GM12873 (cell line): ENCODE measurements at regions not wholly inside any gene's neighbourhood (a gene's known extent, or its start where the extent isn't known, plus 50 kb on each side); places are given as distances from the start of the nearest gene placed in this dataset.

Source experiments
- TF ChIP-seq, protein P1 (sequence below): IDR thresholded peaks from 2 replicates; pipeline ENCODE4 v1.5.1; 2012; ENCODE audit warnings: low read depth, mild to moderate bottlenecking, moderate library complexity, low read length, control low read depth; ENCODE audit not compliant: insufficient read depth; ENCODE audit errors: missing control alignments

DNA sequence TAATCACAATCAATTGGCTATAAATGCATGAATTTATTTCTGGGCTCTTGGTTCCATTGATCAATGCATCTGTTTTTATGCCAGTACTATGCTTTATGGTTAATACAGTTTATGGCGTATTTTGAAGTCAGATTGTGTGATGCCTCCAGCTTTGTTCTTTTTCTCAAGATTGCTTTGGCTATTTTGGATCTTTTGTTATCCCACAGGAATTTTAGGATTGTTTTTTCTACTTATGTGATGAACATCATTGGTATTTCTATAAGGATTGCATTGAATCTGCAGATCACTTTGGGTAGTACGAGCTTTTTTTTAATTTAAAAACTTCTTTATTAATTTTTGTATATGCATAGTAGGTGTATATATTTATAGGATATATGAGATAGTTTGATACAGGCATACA lies 338.7 kb upstream of the IGFBP7 start:
- TF ChIP-seq, protein P1, sequence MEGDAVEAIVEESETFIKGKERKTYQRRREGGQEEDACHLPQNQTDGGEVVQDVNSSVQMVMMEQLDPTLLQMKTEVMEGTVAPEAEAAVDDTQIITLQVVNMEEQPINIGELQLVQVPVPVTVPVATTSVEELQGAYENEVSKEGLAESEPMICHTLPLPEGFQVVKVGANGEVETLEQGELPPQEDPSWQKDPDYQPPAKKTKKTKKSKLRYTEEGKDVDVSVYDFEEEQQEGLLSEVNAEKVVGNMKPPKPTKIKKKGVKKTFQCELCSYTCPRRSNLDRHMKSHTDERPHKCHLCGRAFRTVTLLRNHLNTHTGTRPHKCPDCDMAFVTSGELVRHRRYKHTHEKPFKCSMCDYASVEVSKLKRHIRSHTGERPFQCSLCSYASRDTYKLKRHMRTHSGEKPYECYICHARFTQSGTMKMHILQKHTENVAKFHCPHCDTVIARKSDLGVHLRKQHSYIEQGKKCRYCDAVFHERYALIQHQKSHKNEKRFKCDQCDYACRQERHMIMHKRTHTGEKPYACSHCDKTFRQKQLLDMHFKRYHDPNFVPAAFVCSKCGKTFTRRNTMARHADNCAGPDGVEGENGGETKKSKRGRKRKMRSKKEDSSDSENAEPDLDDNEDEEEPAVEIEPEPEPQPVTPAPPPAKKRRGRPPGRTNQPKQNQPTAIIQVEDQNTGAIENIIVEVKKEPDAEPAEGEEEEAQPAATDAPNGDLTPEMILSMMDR = no peak

DNA sequence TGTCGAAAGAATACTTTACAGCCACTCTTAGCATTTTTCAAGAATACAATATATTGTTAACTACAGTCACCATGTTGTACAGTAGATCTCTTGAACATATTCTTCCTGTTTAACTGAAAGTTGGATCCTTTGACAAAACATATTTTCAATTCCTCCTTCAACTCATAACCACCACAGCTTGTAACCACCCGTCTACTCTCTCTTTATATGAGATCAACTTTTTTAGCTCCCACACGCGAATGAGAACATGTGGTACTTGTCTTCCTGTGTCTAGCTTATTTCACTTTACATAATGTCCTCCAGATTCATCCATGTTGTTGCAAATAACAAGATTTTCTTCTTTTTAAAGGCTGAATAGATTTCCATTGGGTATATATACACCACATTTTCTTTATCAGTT lies 338.3 kb upstream of the IGFBP7 start:
- TF ChIP-seq, protein P1 = no peak

DNA sequence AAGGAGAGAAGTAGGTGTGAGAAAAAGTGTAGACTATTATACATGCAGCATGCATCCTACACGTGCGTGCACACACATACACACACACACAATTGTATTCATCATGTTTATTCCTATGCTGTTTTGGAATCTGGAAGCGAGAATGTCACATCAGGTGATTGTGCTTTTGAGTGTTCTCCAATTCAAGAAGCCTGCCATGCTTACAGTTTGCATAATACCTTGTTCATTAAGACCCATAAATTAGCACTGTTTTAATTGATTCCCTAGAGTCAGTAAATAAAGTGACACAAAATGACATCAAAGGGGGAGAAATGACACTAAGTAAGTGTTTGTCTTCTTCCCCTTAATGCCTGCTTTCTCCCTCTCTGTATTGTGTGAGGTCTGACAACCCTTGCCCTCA lies 336.1 kb upstream of the IGFBP7 start:
- TF ChIP-seq, protein P1 = no peak

DNA sequence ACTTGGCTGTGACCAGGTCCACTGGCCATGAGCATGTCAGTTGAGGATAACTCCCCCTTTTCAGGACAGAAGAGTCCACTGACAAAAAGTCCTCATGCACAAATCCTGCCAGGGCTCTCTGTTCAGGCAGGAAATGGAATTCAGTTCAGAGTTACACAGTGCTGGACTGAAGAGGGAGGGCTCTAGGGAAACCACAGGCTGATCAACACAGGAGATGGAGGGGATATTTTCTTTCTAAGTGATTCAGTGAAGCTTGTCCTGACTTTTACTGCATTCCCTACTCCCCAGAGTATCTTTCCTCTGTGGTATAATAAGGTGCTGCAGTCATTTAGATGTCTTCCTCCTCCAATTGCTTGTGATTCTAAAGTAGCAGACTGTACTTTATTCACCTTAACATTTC lies 335.5 kb upstream of the IGFBP7 start:
- TF ChIP-seq, protein P1 = no peak

DNA sequence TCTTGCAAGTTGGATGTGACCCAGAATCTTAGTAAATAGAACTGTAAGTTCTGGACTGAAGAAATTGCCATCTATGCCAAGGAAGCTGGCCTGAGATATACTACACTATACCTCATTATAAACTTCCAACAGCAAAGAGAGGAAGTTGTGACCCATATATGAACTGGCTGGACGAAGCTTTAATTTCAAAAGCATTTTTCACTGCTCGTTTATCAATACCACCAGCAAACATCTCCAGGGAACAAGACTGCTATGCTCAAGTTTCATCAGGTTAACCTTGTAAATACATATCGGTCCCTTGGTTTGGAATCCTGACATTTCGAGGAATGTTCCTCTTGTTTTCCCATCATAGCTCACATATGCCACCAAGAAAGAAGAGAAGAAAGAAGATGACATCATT lies 334.5 kb upstream of the IGFBP7 start:
- TF ChIP-seq, protein P1 = no peak

DNA sequence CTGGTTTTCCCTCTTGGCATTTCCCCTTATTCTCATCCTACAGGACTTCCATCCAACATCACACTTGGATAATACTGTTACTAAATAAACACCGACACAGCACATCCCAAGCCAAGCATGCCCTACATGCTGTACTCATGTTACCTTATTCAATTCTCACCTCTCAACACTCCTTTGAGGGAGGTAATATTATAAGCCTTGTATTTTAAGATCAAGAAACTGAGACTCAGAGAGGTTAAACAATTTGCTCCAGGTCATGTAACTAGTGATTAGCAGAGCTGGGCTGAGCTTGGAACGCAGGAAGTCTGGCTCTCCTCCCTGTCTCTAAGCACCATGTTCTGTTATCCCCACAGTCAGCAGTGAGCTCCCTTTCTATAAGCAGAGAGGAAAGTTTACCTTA lies 333.6 kb upstream of the IGFBP7 start:
- TF ChIP-seq, protein P1 = no peak

DNA sequence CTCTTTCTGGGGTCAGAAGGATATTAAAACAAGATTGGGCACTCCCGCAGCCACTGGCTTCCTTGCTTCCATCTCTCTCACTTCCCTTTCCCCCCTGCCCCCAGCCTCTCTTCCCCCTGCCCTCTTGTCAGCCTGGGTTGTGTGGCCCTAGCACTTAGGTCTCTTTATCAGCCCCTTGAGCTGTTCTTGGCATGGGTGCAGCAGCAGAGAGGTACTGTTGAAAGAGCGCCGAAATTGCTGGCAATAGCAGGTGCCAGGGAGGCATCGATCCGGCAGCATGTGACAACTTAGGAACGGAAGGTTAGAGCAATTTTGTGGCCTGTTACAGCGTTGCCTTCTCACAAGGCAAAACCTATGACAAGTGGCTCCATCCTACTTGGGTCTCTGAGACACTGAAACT lies 333.1 kb upstream of the IGFBP7 start:
- TF ChIP-seq, protein P1 = no peak

DNA sequence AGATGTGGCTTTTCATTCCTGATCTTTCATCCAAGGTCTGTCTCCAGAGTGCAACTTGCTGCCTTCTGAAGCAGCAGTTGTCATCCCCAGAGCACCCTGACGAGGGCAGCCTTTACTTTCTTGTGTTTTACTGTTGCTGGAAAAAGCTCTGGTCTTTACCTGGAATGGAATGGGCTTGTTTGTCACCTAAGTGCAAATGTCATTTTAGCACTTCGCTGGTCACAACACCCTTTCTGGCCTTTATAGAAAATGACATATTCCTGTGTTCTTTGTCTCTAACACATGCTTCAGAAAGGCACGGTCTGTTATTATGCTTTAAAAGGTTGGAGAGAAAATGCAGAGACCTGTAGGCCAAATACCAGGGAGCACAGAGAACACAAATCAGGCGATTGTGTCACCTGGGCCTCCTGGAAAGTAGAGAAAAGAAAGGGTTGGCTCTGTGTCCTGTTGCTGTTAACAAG lies 332.7 kb upstream of the IGFBP7 start:
- TF ChIP-seq, protein P1 = peak; percentile 74
